A549 (cell line): ENCODE measurements at regions not wholly inside any gene's neighbourhood (a gene's known extent, or its start where the extent isn't known, plus 50 kb on each side); places are given as distances from the start of the nearest gene placed in this dataset.

Source experiments
- ATAC-seq, 2 experiments: fragments of 200-7000 bp in 1 of 2; fragments of >200 bp in 1 of 2; cut with Nextera tagmentation in 1 of 2; cut with Tn5 transposase in 1 of 2; 3 replicates each; pipeline versions ENCODE4 v1.8.0 to v1.9.1; 2018 to 2020; ENCODE audit warnings: mild to moderate bottlenecking in 1 of 2, moderate library complexity in 1 of 2
- CTCF ChIA-PET: fragments of 300-600 bp; sonication (Branson Sonifier 250); formaldehyde crosslinking; extraction: SDS; loops from one replicate; lab custom pipeline; 2021; ENCODE audit warnings: antibody characterized with exemption, inconsistent platforms; lab: Yijun Ruan, JAX
- POLR2A ChIA-PET: fragments of 350-600 bp; formaldehyde crosslinking; extraction: SDS; loops from one replicate; lab custom pipeline; 2021; ENCODE audit warnings: antibody characterized with exemption, inconsistent platforms; lab: Yijun Ruan, JAX
- DNase-seq, 2 experiments: peaks; one replicate each; pipeline versions ENCODE4 v3.0.0 to v3.0.0-alpha.2; 2011 to 2016; ENCODE audit warnings: low read depth in 1 of 2, low spot score in 1 of 2
- FAIRE-seq: peaks from 2 replicates; lab custom pipeline; 2011; peaks lifted over from hg19 to GRCh38; lab: Jason Lieb, UNC
- H3K27ac ChIP-seq, 2 experiments: fragments of >200 bp; sonication (Bioruptor Twin); formaldehyde crosslinking; 3 replicates each; pipeline ENCODE4 v1.5.1; 2016 to 2017
- H3K4me1 ChIP-seq: fragments of >200 bp; sonication (Bioruptor Twin); formaldehyde crosslinking; 3 replicates; pipeline ENCODE4 v1.6.1; 2016
- H3K4me2 ChIP-seq: fragments of >200 bp; sonication (Bioruptor Twin); formaldehyde crosslinking; 3 replicates; pipeline ENCODE4 v1.6.1; 2016
- H3K4me3 ChIP-seq: fragments of >200 bp; sonication (Bioruptor Twin); formaldehyde crosslinking; 3 replicates; pipeline ENCODE4 v1.5.1; 2016
- H3K9me3 ChIP-seq: fragments of >200 bp; sonication (Bioruptor Twin); formaldehyde crosslinking; 3 replicates; pipeline ENCODE4 v1.6.1; 2016
- CBX2 ChIP-seq: fragments of 200-600 bp; sonication (generic); IDR thresholded peaks from 2 replicates; pipeline ENCODE4 v1.6.1; 2016; ENCODE audit warnings: low read depth, mild to moderate bottlenecking, borderline replicate concordance
- EHF ChIP-seq: fragments of 250-450 bp; sonication (Bioruptor Pico); IDR thresholded peaks from 2 replicates; pipeline ENCODE4 v1.5.0; 2020; ENCODE audit warnings: mild to moderate bottlenecking
- FOSB ChIP-seq: fragments of 250-450 bp; sonication (Bioruptor Pico); IDR thresholded peaks from 2 replicates; pipeline ENCODE4 v1.5.0; 2020; ENCODE audit warnings: mild to moderate bottlenecking, moderate library complexity
- FOSL2 ChIP-seq, 2 experiments: fragments of 450-650 bp in 1 of 2; fragments of >200 bp in 1 of 2; sonication (Bioruptor Twin) in 1 of 2; formaldehyde crosslinking; IDR thresholded peaks; 2 replicates each; pipeline versions ENCODE4 v1.5.0 to v1.6.1; 2016 to 2020; ENCODE audit warnings: mild to moderate bottlenecking in 1 of 2, moderate library complexity in 1 of 2
- FOXS1 ChIP-seq: fragments of 250-450 bp; sonication (Bioruptor Pico); IDR thresholded peaks from 2 replicates; pipeline ENCODE4 v1.5.0; 2020; ENCODE audit warnings: mild to moderate bottlenecking, moderate library complexity
- GATA3 ChIP-seq: IDR thresholded peaks from 2 replicates; pipeline ENCODE4 v1.6.1; 2012; ENCODE audit warnings: borderline replicate concordance
- HDAC2 ChIP-seq: fragments of 200-600 bp; sonication (generic); IDR thresholded peaks from 2 replicates; pipeline ENCODE4 v1.6.1; 2016
- HEYL ChIP-seq: fragments of 250-450 bp; sonication (Bioruptor Pico); IDR thresholded peaks from 2 replicates; pipeline ENCODE4 v1.8.0; 2021; ENCODE audit warnings: mild to moderate bottlenecking, moderate library complexity
- HOXA7 ChIP-seq: fragments of 250-450 bp; sonication (Bioruptor Pico); IDR thresholded peaks from 2 replicates; pipeline ENCODE4 v1.5.0; 2020; ENCODE audit warnings: mild to moderate bottlenecking, moderate library complexity
- HOXB5 ChIP-seq: fragments of 250-450 bp; sonication (Bioruptor Pico); IDR thresholded peaks from 2 replicates; pipeline ENCODE4 v1.5.0; 2020; ENCODE audit warnings: mild to moderate bottlenecking, moderate library complexity
- JUN ChIP-seq, 2 experiments: fragments of >200 bp; sonication (Bioruptor Twin); formaldehyde crosslinking; IDR thresholded peaks; 2 replicates in 1 of 2; 3 replicates in 1 of 2; pipeline ENCODE4 v1.6.1; 2016 to 2017
- JUNB ChIP-seq: fragments of >200 bp; sonication (Bioruptor Twin); formaldehyde crosslinking; IDR thresholded peaks from 2 replicates; pipeline ENCODE4 v1.6.1; 2016
- KDM5A ChIP-seq: fragments of 200-600 bp; sonication (generic); IDR thresholded peaks from 2 replicates; pipeline ENCODE4 v1.6.1; 2016; ENCODE audit warnings: antibody characterized with exemption, mild to moderate bottlenecking
- MAFK ChIP-seq: fragments of 450-650 bp; IDR thresholded peaks from 2 replicates; pipeline ENCODE4 v1.6.1; 2014; ENCODE audit not compliant: partially characterized antibody
- MAZ ChIP-seq: fragments of 150-350 bp; IDR thresholded peaks from 2 replicates; pipeline ENCODE4 v1.6.1; 2014; ENCODE audit warnings: antibody characterized with exemption, low read depth, low read length, borderline replicate concordance
- NR3C1 ChIP-seq: fragments of >200 bp; sonication (Bioruptor Twin); formaldehyde crosslinking; IDR thresholded peaks from 3 replicates; pipeline ENCODE4 v1.6.1; 2017
- POLR2A ChIP-seq: IDR thresholded peaks from 2 replicates; pipeline ENCODE4 v1.6.1; 2012; ENCODE audit warnings: mild to moderate bottlenecking, low read length
- POLR2AphosphoS2 ChIP-seq: conservative IDR thresholded peaks from 2 replicates; pipeline ENCODE4 v1.6.1; 2012; ENCODE audit warnings: low read length, improper control_type of control experiment, inconsistent platforms
- RAD21 ChIP-seq, 2 experiments: fragments of >200 bp in 1 of 2; sonication (Bioruptor Twin) in 1 of 2; formaldehyde crosslinking in 1 of 2; IDR thresholded peaks in 1 of 2; conservative IDR thresholded peaks in 1 of 2; 2 replicates in 1 of 2; 3 replicates in 1 of 2; pipeline ENCODE4 v1.6.1; 2012 to 2018; ENCODE audit warnings: inconsistent platforms in 1 of 2
- RARB ChIP-seq: fragments of 250-450 bp; sonication (Bioruptor Pico); IDR thresholded peaks from 2 replicates; pipeline ENCODE4 v1.8.0; 2021; ENCODE audit warnings: mild to moderate bottlenecking, moderate library complexity
- RCOR1 ChIP-seq: fragments of 150-350 bp; IDR thresholded peaks from 2 replicates; pipeline ENCODE4 v1.6.1; 2014; ENCODE audit warnings: antibody characterized with exemption, low read length, low read depth
- ZFP36 ChIP-seq: fragments of 450-650 bp; IDR thresholded peaks from 2 replicates; pipeline ENCODE4 v1.6.1; 2014; ENCODE audit warnings: borderline replicate concordance; ENCODE audit not compliant: partially characterized antibody
- ZSCAN20 ChIP-seq: fragments of 250-450 bp; sonication (Bioruptor Pico); IDR thresholded peaks from 2 replicates; pipeline ENCODE4 v1.8.0; 2022; ENCODE audit warnings: mild to moderate bottlenecking, moderate library complexity
- WGBS: methylation state at CpG from one replicate; pipeline ENCODE4 v1.1.6; 2017; ENCODE audit errors: missing lambda C conversion rate; 5-methylcytosine and 5-hydroxymethylcytosine counted together
- TF ChIP-seq, protein P1 (sequence below): fragments of >200 bp; sonication (Bioruptor Twin); formaldehyde crosslinking; IDR thresholded peaks from 3 replicates; pipeline ENCODE4 v1.6.1; 2016

GRCh38 chr11:28684011-28684586 is 575.9 kb downstream of the METTL15 start:
- H3K4me3 ChIP-seq: no peak overlapping the region
- POLR2A ChIA-PET: no interaction called here
- H3K4me1 ChIP-seq: 0 out of 3 replicates have a peak, but pooled peaks cover 4% of the 10 kb centered on the region
- no peak overlapping the region for H3K4me2 ChIP-seq
- WGBS: 91% methylated on average over 3 of the region's 4 CpGs
- DNase-seq (no peak), ATAC-seq (no peak), FAIRE-seq (no peak)
- H3K9me3 ChIP-seq: peaks cover 2% of the 10 kb centered on the region; the same call in 1 of the 3 replicates
- 0 out of 6 replicates have a peak overlapping the region, but pooled peaks of 1 of the 2 experiments have one; percentile 6 for H3K27ac ChIP-seq
- TF ChIP-seq HOXA7: no peak
- no peak for TF ChIP-seq ZFP36
- no peak for TF ChIP-seq HEYL (CRISPR knock-in tag)
- no peak for TF ChIP-seq FOXS1 (CRISPR knock-in tag)
- CTCF ChIA-PET: no interaction called here

GRCh38 chr11:28679795-28680468 is 571.7 kb downstream of the METTL15 start:
- no peak overlapping the region for H3K4me3 ChIP-seq
- POLR2A ChIA-PET: no interaction called here
- H3K27ac ChIP-seq: peak overlapping the region in 1 of 2 experiments; percentile 50; a peak in 2 of 6 replicates
- H3K4me2 ChIP-seq: no peak overlapping the region
- no peak for ATAC-seq
- H3K9me3 ChIP-seq: no peaks in the 10 kb centered on the region
- no peak for DNase-seq
- H3K4me1 ChIP-seq: 0 out of 3 replicates have a peak, but pooled peaks cover 4% of the 10 kb centered on the region
- CTCF ChIA-PET: no interaction called here
- TF ChIP-seq JUNB (no peak), RARB (CRISPR knock-in tag) (no peak), POLR2A (no peak), HDAC2 (no peak), ZSCAN20 (CRISPR knock-in tag) (no peak), FOSL2 (IDR thresholded peaks at IDR 0.05) (no peak), FOSL2 (CRISPR knock-in tag; IDR thresholded peaks at IDR 0.05) (no peak), RCOR1 (no peak), HOXB5 (CRISPR knock-in tag) (no peak), JUN (IDR thresholded peaks at IDR 0.05) (no peak), HOXA7 (no peak), FOSB (no peak), CBX2 (no peak), NR3C1 (no peak), EHF (CRISPR knock-in tag) (no peak), MAZ (no peak), POLR2AphosphoS2 (no peak), GATA3 (no peak), RAD21 (conservative IDR thresholded peaks at IDR 0.05 in 1 of 2, IDR thresholded peaks at IDR 0.05 in 1 of 2) (no peak)
- TF ChIP-seq, protein P1, sequence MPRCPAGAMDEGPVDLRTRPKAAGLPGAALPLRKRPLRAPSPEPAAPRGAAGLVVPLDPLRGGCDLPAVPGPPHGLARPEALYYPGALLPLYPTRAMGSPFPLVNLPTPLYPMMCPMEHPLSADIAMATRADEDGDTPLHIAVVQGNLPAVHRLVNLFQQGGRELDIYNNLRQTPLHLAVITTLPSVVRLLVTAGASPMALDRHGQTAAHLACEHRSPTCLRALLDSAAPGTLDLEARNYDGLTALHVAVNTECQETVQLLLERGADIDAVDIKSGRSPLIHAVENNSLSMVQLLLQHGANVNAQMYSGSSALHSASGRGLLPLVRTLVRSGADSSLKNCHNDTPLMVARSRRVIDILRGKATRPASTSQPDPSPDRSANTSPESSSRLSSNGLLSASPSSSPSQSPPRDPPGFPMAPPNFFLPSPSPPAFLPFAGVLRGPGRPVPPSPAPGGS: no peak
- WGBS: 81% methylated on average over 3 of the region's 3 CpGs
- FAIRE-seq: no peak

DNA sequence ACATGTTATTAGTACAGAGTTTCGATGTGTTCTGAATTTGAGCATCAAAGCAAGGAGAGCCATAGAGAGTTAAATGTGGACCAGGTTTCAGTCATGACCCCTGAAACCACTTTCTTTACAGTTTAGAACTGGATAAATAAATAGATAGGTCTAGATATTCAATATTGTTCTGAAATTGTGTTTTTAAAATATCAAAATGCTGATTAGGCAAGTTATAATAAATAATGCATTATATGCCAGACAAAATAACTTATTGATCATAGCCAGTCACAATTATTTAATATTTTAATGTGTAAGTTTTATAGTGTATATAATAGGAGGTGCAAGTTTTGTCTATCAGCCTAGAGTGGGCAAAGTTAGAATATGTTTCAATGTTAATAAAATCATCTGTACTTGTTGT is 569.5 kb downstream of the METTL15 start:
- WGBS: 92% methylated on average over 1 of the region's 1 CpG
- Histone ChIP-seq H3K4me2 (no peak overlapping the region), H3K4me1 (0 out of 3 replicates have a peak, but pooled peaks cover 4% of the 10 kb centered on the region), H3K27ac (no peak overlapping the region), H3K4me3 (no peak overlapping the region), H3K9me3 (no peaks in the 10 kb centered on the region)
- DNase-seq: no peak
- ChIA-PET CTCF (no interaction called here), POLR2A (no interaction called here)
- FAIRE-seq: no peak
- TF ChIP-seq MAFK: peak; percentile 81
- TF ChIP-seq KDM5A: no peak
- ATAC-seq: no peak
